NCI-H524 treated with DMSO at 0.1 percent for 48 hours (cell line): ENCODE measurements at regions not wholly inside any gene's neighbourhood (a gene's known extent, or its start where the extent isn't known, plus 50 kb on each side); places are given as distances from the start of the nearest gene placed in this dataset.

Experiments used
- DNase-seq: peaks from one replicate; lab custom pipeline; 2025; lab: John Stamatoyannopoulos, UW

- no peak for DNase-seq
Measured at GRCh38 chr11:96894587-96894986, 504.8 kb downstream of the JRKL start.

GRCh38 chr11:96899971-96900370, 510.2 kb downstream of the JRKL start:
- DNase-seq = no peak

- no peak for DNase-seq
Measured at GRCh38 chr11:96905143-96905542, 515.3 kb downstream of the JRKL start.

GRCh38 chr11:96905663-96906062, 515.9 kb downstream of the JRKL start:
- DNase-seq = no peak

GRCh38 chr11:96906476-96906875, 516.7 kb downstream of the JRKL start:
- DNase-seq = peak; percentile 57

GRCh38 chr11:96925862-96926261, 536.0 kb downstream of the JRKL start:
- DNase-seq = no peak

- no peak for DNase-seq
Measured at GRCh38 chr11:96940227-96940626, 550.4 kb downstream of the JRKL start.

GRCh38 chr11:96942855-96943254, 553.0 kb downstream of the JRKL start:
- no peak for DNase-seq

- no peak for DNase-seq
Measured at GRCh38 chr11:96943970-96944369, 554.2 kb downstream of the JRKL start.

- no peak for DNase-seq
Measured at GRCh38 chr11:96948066-96948465, 558.3 kb downstream of the JRKL start.

- no peak for DNase-seq
Measured at GRCh38 chr11:96949464-96949863, 559.7 kb downstream of the JRKL start.

- no peak for DNase-seq
Measured at GRCh38 chr11:96954587-96955242, 564.9 kb downstream of the JRKL start.

- no peak for DNase-seq
Measured at GRCh38 chr11:96960476-96960875, 570.7 kb downstream of the JRKL start.

- no peak for DNase-seq
Measured at GRCh38 chr11:96960926-96961325, 571.1 kb downstream of the JRKL start.

- no peak for DNase-seq
Measured at GRCh38 chr11:96961931-96962330, 572.1 kb downstream of the JRKL start.

- DNase-seq = no peak
Measured at GRCh38 chr11:96963375-96963774, 573.6 kb downstream of the JRKL start.

- DNase-seq = no peak
Measured at GRCh38 chr11:96964661-96965060, 574.8 kb downstream of the JRKL start.

- DNase-seq = no peak
Measured at GRCh38 chr11:96967616-96968015, 577.8 kb downstream of the JRKL start.

- DNase-seq = no peak
Measured at GRCh38 chr11:96969251-96969650, 579.4 kb downstream of the JRKL start.

GRCh38 chr11:96978751-96979150, 588.9 kb downstream of the JRKL start:
- DNase-seq = no peak

GRCh38 chr11:96986516-96986915, 596.7 kb downstream of the JRKL start:
- DNase-seq = peak; percentile 75

GRCh38 chr11:96990914-96991313, 601.1 kb downstream of the JRKL start:
- DNase-seq = no peak

- no peak for DNase-seq
Measured at GRCh38 chr11:97000481-97000880, 610.7 kb downstream of the JRKL start.

- no peak for DNase-seq
Measured at GRCh38 chr11:97007283-97007682, 617.5 kb downstream of the JRKL start.

- DNase-seq = no peak
Measured at GRCh38 chr11:97009613-97010012, 619.8 kb downstream of the JRKL start.
